WERI-Rb-1 (cell line): ENCODE measurements at regions not wholly inside any gene's neighbourhood (a gene's known extent, or its start where the extent isn't known, plus 50 kb on each side); places are given as distances from the start of the nearest gene placed in this dataset.

ENCODE experiments used
- DNase-seq: peaks from one replicate; pipeline ENCODE4 v3.0.0-alpha.2; 2020
- H3K27ac ChIP-seq: fragments of 250-450 bp; sonication (Bioruptor Pico); 2 replicates; pipeline ENCODE4 v1.5.1; 2020; ENCODE audit warnings: mild to moderate bottlenecking, moderate library complexity
- H3K27me3 ChIP-seq: fragments of 250-450 bp; sonication (Bioruptor Pico); 2 replicates; pipeline ENCODE4 v1.5.1; 2021; ENCODE audit warnings: mild to moderate bottlenecking, low read depth, moderate library complexity; ENCODE audit not compliant: insufficient read depth, severe bottlenecking
- H3K36me3 ChIP-seq: fragments of 250-450 bp; sonication (Bioruptor Pico); 2 replicates; pipeline ENCODE4 v1.5.1; 2020; ENCODE audit warnings: mild to moderate bottlenecking, moderate library complexity
- H3K4me3 ChIP-seq: 2 replicates; pipeline ENCODE4 v1.5.1; 2011; ENCODE audit warnings: low read depth, mild to moderate bottlenecking, control low read depth, low read length
- H3K9me3 ChIP-seq: fragments of 250-450 bp; sonication (Bioruptor Pico); 2 replicates; pipeline ENCODE4 v1.5.1; 2021; ENCODE audit warnings: mild to moderate bottlenecking, moderate library complexity; ENCODE audit not compliant: severe bottlenecking
- TF ChIP-seq, protein P1 (sequence below): IDR thresholded peaks from 2 replicates; pipeline ENCODE4 v1.5.1; 2011; ENCODE audit warnings: low read depth, mild to moderate bottlenecking, control low read depth, inconsistent platforms, low read length

DNA sequence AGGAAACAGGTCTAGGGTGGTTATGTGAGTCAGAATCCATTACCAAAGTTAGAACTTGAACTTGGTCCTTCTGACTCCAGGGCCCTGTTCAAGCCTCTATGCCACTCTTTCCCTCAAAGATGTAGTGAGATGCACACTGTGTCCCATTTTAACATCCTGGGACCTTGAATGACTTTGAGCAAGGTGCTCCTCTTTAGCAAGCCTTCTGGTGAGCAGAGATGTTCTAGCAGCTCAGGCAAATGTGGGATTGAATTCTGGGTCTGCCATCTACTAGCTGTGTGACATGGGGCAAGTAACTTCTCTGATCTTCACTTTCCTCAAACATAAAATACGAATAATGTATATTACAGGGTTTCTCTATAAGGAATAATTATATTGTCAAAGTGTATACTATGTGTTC is 294.0 kb upstream of the CXCR4 start:
- H3K27me3 ChIP-seq = no peaks in the 10 kb centered on the region
- no peak overlapping the region for H3K4me3 ChIP-seq
- H3K27ac ChIP-seq = no peak overlapping the region
- TF ChIP-seq, protein P1, sequence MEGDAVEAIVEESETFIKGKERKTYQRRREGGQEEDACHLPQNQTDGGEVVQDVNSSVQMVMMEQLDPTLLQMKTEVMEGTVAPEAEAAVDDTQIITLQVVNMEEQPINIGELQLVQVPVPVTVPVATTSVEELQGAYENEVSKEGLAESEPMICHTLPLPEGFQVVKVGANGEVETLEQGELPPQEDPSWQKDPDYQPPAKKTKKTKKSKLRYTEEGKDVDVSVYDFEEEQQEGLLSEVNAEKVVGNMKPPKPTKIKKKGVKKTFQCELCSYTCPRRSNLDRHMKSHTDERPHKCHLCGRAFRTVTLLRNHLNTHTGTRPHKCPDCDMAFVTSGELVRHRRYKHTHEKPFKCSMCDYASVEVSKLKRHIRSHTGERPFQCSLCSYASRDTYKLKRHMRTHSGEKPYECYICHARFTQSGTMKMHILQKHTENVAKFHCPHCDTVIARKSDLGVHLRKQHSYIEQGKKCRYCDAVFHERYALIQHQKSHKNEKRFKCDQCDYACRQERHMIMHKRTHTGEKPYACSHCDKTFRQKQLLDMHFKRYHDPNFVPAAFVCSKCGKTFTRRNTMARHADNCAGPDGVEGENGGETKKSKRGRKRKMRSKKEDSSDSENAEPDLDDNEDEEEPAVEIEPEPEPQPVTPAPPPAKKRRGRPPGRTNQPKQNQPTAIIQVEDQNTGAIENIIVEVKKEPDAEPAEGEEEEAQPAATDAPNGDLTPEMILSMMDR = no peak
- no peak for DNase-seq
- no peaks in the 10 kb centered on the region for H3K36me3 ChIP-seq
- no peaks in the 10 kb centered on the region for H3K9me3 ChIP-seq

DNA sequence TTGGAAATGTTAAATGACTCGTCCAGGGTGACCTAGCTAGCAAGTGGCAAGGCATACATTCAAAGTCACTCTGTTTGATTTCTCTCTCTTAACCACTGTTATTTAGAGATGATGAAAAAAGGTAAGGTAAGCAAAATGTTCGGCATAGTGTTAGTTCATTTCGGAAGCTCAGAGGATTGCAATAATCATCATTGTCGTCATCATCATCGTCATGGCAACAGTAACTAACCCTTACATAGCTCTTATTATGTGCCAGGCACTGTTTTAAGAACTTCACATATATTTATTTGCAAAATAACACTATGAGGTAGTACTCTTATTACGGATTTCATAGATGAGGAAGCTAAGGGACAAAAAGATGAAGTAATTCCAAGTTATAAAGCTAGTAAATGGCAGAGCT is 292.7 kb upstream of the CXCR4 start:
- no peaks in the 10 kb centered on the region for H3K9me3 ChIP-seq

DNA sequence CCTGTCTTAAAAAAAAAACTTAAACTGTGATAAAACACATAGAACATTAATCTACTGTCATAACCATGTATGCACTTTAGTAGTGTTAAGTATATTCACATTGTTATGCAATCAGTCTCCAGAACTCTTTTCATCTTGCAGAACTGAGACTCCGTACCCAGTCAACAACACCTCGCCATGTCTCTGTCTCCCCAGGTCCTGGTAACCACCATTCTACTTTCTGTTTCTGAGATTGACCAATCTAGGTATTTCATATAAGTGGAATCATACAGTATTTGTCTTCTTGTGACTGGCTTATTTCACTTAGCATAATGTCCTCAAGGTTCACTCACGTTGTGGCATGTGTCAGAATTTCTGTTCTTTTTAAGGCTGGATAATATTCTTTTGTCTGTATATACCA is 290.8 kb upstream of the CXCR4 start:
- H3K4me3 ChIP-seq = no peak overlapping the region
- no peak overlapping the region for H3K27ac ChIP-seq
- no peaks in the 10 kb centered on the region for H3K9me3 ChIP-seq
- TF ChIP-seq, protein P1 = no peak
- H3K27me3 ChIP-seq = no peaks in the 10 kb centered on the region
- DNase-seq = no peak
- no peaks in the 10 kb centered on the region for H3K36me3 ChIP-seq

More for the DNA sequence above, 292.7 kb upstream of the CXCR4 start:
- DNase-seq = no peak
- Histone ChIP-seq H3K4me3 (no peak overlapping the region), H3K27ac (no peak overlapping the region), H3K36me3 (no peaks in the 10 kb centered on the region), H3K27me3 (no peaks in the 10 kb centered on the region)
- TF ChIP-seq, protein P1 = no peak

DNA sequence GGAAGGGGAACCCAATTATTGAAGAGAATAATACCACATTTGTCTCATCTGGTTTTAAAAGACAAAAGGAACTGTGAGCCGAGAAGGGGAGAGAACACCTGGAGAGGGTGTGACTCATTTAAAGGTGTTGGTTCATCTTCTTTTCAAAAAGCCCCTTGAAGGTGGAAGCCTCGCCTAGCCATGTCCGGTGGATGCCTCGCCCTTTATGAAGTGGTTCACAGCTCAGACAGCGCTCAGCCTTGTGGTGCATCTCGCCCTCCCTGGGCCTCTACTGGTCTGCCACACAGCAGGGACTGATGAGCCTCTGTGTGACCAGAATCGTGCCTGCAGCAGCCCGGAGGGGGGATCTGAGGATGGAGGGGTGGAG is 290.0 kb upstream of the CXCR4 start:
- H3K9me3 ChIP-seq = no peaks in the 10 kb centered on the region
- no peaks in the 10 kb centered on the region for H3K36me3 ChIP-seq
- TF ChIP-seq, protein P1 = no peak
- DNase-seq = no peak
- no peaks in the 10 kb centered on the region for H3K27me3 ChIP-seq
- H3K4me3 ChIP-seq = no peak overlapping the region
- no peak overlapping the region for H3K27ac ChIP-seq

DNA sequence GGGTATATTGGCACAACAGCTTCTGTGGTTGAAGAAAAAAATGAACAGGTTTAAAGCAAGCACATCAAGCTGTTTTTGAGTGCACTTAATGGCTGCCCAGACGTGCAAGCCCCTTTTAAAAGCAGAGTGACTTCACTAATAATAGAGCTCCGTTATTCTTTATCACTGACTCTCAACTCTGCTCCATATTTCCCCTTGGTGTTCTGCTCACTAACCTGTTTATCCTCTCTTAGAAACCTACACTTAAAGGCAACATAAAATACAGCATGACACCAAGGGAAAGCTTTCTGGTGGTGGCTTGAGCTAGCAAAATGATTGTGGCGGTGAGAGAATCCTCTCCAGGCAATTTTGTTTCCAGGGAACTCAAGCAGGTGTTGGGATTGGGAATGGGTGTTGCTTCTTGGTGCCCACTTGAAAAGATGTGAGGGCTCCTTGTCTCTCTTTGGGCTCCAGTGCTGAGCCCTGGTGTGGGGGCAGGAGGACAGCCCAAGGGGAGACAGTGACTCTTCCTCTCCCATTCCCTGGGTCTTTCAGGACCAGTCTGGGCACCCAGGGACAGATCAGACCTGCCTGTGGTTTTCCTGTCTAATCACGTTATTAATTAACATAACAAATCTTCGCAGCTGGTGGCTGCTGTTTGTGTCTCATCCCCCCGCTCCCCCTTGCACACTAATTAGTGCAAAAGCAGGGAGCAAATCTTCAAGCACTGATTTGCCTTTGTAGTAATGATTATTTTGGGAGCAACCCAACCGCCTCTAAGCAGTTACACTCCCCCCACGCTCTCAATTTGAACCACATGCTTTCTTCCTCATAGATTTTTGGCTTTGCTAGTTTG is 289.4 kb upstream of the CXCR4 start:
- Histone ChIP-seq H3K27ac (no peak overlapping the region), H3K4me3 (no peak overlapping the region), H3K9me3 (no peaks in the 10 kb centered on the region), H3K27me3 (no peaks in the 10 kb centered on the region), H3K36me3 (no peaks in the 10 kb centered on the region)
- TF ChIP-seq, protein P1 = no peak
- no peak for DNase-seq

DNA sequence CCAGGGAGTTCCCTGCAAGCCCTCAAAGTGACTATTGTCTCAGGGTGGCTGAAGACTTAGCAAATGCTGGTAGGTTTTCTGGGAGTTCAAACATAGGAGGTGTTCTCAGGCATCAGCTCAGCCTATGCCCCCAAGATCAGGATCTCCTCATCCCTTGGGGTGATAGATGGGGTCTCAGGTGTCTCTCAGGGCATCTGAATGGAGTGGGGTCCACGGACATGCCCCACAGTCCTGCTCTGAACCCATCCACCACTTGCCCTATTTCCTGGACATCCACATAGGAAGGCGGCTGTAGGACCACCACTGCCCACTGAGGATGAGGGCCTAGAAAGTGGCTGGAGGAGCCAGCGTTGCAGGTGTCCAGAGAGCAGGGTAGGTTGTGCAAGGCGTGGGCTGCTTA is 287.0 kb upstream of the CXCR4 start:
- H3K36me3 ChIP-seq = no peaks in the 10 kb centered on the region
- TF ChIP-seq, protein P1 = no peak
- no peak overlapping the region for H3K4me3 ChIP-seq
- no peak overlapping the region for H3K27ac ChIP-seq
- DNase-seq = no peak
- H3K9me3 ChIP-seq = no peaks in the 10 kb centered on the region
- no peaks in the 10 kb centered on the region for H3K27me3 ChIP-seq
